M059J (cell line): ENCODE measurements at regions not wholly inside any gene's neighbourhood (a gene's known extent, or its start where the extent isn't known, plus 50 kb on each side); places are given as distances from the start of the nearest gene placed in this dataset.

Experiments
- DNase-seq: peaks from one replicate; pipeline ENCODE4 v3.0.0-alpha.2; 2012; ENCODE audit warnings: low read depth

DNA sequence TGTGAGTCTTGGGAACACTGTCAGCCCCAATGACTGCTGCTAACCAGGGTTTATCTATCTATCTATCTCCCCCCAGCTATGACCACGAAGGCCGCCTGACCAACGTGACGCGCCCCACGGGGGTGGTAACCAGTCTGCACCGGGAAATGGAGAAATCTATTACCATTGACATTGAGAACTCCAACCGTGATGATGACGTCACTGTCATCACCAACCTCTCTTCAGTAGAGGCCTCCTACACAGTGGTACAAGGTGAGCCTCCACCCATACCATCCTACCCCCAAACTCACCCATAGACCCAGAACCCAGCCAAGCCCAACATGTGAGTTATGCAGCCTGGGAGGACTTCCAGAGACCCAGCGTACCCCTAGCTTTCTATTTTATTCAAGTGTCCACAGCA is 65.4 kb upstream of the WWC1 start:
- DNase-seq: no peak

GRCh38 chr5:168227001-168227400 is 64.4 kb upstream of the WWC1 start:
- peak; percentile 14 for DNase-seq

- no peak for DNase-seq
Measured at GRCh38 chr5:168227973-168228615, 63.4 kb upstream of the WWC1 start.

GRCh38 chr5:168228668-168229067 is 62.8 kb upstream of the WWC1 start:
- DNase-seq: no peak

- peak; percentile 16 for DNase-seq
Measured at GRCh38 chr5:168234133-168234532, 57.3 kb upstream of the WWC1 start.

DNA sequence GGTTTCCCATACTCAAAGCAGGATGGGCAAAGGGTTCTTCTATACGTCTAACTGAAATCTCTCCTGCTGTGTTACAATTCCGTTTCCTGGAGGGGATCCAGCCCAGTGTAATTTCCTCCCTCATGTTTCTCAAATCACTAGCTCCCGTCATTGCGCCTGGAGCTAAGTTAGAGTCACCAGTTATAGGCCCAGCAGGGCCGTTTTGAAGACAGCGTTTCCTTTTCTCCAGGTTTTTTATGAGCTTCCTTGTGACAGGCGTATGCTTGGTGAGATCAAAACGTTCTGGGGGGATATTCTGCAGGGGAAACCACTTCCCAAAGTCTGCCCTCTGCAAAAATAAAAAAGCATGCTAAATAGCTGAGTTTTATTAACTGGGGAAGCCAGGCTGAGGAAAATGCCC is 53.0 kb upstream of the WWC1 start:
- DNase-seq: no peak

DNA sequence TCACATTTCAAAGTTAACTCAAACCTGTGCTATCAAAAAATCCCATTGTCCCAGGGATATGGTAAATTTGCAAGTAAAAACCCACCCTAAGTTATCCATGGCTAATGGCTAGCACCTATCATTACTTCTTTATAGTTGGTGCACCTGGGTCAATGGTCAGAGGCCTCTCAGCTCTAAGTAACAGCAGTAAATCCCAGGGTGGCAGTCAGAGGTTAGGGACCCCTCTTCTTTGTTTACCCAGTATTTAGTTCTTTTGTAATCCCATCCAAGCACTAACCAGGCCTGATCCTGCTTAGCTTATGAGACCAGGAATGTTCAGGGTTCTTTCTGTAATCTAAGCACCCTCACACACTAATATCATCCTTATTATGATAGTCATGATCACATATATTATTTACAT is 52.1 kb upstream of the WWC1 start:
- no peak for DNase-seq
